CD14-positive monocyte (primary cell): ENCODE measurements at regions not wholly inside any gene's neighbourhood (a gene's known extent, or its start where the extent isn't known, plus 50 kb on each side); places are given as distances from the start of the nearest gene placed in this dataset.
A peak's percentile ranks its signal among the peaks of the same experiment; 100 is the strongest.

Experiments used
- DNase-seq, 3 donors: peaks; one replicate each; pipeline ENCODE4 v3.0.0-alpha.2; 2011 to 2022
- H2AFZ ChIP-seq: 2 replicates; pipeline ENCODE4 v1.6.0; 2012; ENCODE audit warnings: mild to moderate bottlenecking, low read depth, low read length, inconsistent platforms; ENCODE audit not compliant: insufficient read depth, poor library complexity, severe bottlenecking
- H3K27ac ChIP-seq, 2 donors: 1 replicate in 1 of 2; 2 replicates in 1 of 2; pipeline ENCODE4 v1.5.1; 2012 to 2013; ENCODE audit warnings: low read length in 2 of 2, control low read depth in 1 of 2, inconsistent platforms in 1 of 2, low read depth in 1 of 2, mild to moderate bottlenecking in 1 of 2
- H3K27me3 ChIP-seq, 2 donors: one replicate each; pipeline versions ENCODE4 v1.6.0 to v1.6.1; 2011 to 2013; ENCODE audit warnings: low read length in 2 of 2; ENCODE audit not compliant: control insufficient read depth in 2 of 2, insufficient read depth in 2 of 2
- H3K36me3 ChIP-seq, 2 donors: replicated peaks in 1 of 2; 1 replicate in 1 of 2; 2 replicates in 1 of 2; pipeline versions ENCODE4 v1.5.1 to v1.6.1; 2012 to 2013; ENCODE audit warnings: low read length in 2 of 2, control low read depth in 1 of 2, inconsistent platforms in 1 of 2, mild to moderate bottlenecking in 1 of 2; ENCODE audit not compliant: insufficient read depth in 2 of 2, control insufficient read depth in 1 of 2
- H3K4me1 ChIP-seq, 2 donors: 1 replicate in 1 of 2; 2 replicates in 1 of 2; pipeline versions ENCODE4 v1.5.1 to v1.6.1; 2012 to 2013; ENCODE audit warnings: low read length in 2 of 2, control low read depth in 1 of 2, inconsistent platforms in 1 of 2, mild to moderate bottlenecking in 1 of 2, moderate library complexity in 1 of 2; ENCODE audit not compliant: insufficient read depth in 2 of 2, control insufficient read depth in 1 of 2
- H3K4me2 ChIP-seq: replicated peaks from 2 replicates; pipeline ENCODE3; 2012; ENCODE audit warnings: low read length, moderate library complexity, mild to moderate bottlenecking; ENCODE audit not compliant: poor library complexity, severe bottlenecking; ENCODE audit errors: extremely low read depth
- H3K4me3 ChIP-seq, 3 experiments: fragments of 200-600 bp in 1 of 3; sonication (generic) in 1 of 3; replicated peaks in 1 of 3; 1 replicate in 2 of 3; 2 replicates in 1 of 3; pipeline ENCODE4 v1.5.1; 2011 to 2013; ENCODE audit warnings: low read length in 3 of 3, mild to moderate bottlenecking in 3 of 3, control low read depth in 2 of 3, low read depth in 2 of 3, inconsistent platforms in 1 of 3, moderate library complexity in 1 of 3
- H3K79me2 ChIP-seq: 2 replicates; pipeline ENCODE4 v1.6.0; 2012; ENCODE audit warnings: mild to moderate bottlenecking, control low read depth, inconsistent platforms, low read length, moderate library complexity; ENCODE audit not compliant: insufficient read depth
- H3K9ac ChIP-seq: 2 replicates; pipeline ENCODE4 v1.6.0; 2017; ENCODE audit warnings: low read length, mild to moderate bottlenecking; ENCODE audit not compliant: insufficient read depth, poor library complexity, severe bottlenecking
- H3K9me3 ChIP-seq, 2 donors: replicated peaks in 1 of 2; 1 replicate in 1 of 2; 2 replicates in 1 of 2; pipeline versions ENCODE4 v1.5.1 to v1.6.1; 2012 to 2013; ENCODE audit warnings: low read length in 2 of 2, control low read depth in 1 of 2; ENCODE audit not compliant: control insufficient read depth in 1 of 2, insufficient read depth in 1 of 2
- H4K20me1 ChIP-seq: 2 replicates; pipeline ENCODE4 v1.6.0; 2012; ENCODE audit warnings: mild to moderate bottlenecking, low read length, control low read depth, moderate library complexity; ENCODE audit not compliant: insufficient read depth
- H3K27ac Mint-ChIP-seq, 7 donors: one replicate each; pipeline ENCODE4 v1.8.0; 2020; ENCODE audit warnings: mild to moderate bottlenecking in 7 of 7, mixed read lengths in 7 of 7, moderate library complexity in 6 of 7, inconsistent platforms in 2 of 7
- H3K27me3 Mint-ChIP-seq, 3 donors: one replicate each; pipeline ENCODE4 v1.8.0; 2021 to 2022; ENCODE audit warnings: low read depth in 3 of 3, mild to moderate bottlenecking in 3 of 3, mixed read lengths in 3 of 3, moderate library complexity in 3 of 3, inconsistent platforms in 1 of 3
- H3K36me3 Mint-ChIP-seq, 2 donors: one replicate each; pipeline ENCODE4 v1.8.0; 2020; ENCODE audit warnings: mixed read lengths in 2 of 2, inconsistent platforms in 1 of 2, mild to moderate bottlenecking in 1 of 2
- H3K4me1 Mint-ChIP-seq: one replicate; pipeline ENCODE4 v1.8.0; 2020; ENCODE audit warnings: mild to moderate bottlenecking, mixed read lengths
- H3K4me3 Mint-ChIP-seq, 2 donors: one replicate each; pipeline ENCODE4 v1.8.0; 2020; ENCODE audit warnings: mild to moderate bottlenecking in 2 of 2, mixed read lengths in 2 of 2, moderate library complexity in 1 of 2
- H3K9me3 Mint-ChIP-seq, 7 donors: one replicate each; pipeline ENCODE4 v1.8.0; 2020 to 2022; ENCODE audit warnings: mixed read lengths in 7 of 7, mild to moderate bottlenecking in 6 of 7, moderate library complexity in 6 of 7, inconsistent platforms in 2 of 7
- WGBS: methylation state at CpG from one replicate; pipeline ENCODE4 v1.1.5; 2013; ENCODE audit warnings: missing lambda C conversion rate; ENCODE audit not compliant: insufficient coverage; 5-methylcytosine and 5-hydroxymethylcytosine counted together
- intact Hi-C, 2 donors: fragments of 100-400 bp; cut with micrococcal nuclease; formaldehyde crosslinking; loops; one replicate each; pipeline versions ENCODE4 v1.15.0 to v1.15.1; 2023
- TF ChIP-seq, protein P1 (sequence below): fragments of 200-600 bp; IDR thresholded peaks from one replicate; pipeline ENCODE4 v1.8.0; 2022; ENCODE audit warnings: antibody characterized with exemption, mild to moderate bottlenecking

DNA sequence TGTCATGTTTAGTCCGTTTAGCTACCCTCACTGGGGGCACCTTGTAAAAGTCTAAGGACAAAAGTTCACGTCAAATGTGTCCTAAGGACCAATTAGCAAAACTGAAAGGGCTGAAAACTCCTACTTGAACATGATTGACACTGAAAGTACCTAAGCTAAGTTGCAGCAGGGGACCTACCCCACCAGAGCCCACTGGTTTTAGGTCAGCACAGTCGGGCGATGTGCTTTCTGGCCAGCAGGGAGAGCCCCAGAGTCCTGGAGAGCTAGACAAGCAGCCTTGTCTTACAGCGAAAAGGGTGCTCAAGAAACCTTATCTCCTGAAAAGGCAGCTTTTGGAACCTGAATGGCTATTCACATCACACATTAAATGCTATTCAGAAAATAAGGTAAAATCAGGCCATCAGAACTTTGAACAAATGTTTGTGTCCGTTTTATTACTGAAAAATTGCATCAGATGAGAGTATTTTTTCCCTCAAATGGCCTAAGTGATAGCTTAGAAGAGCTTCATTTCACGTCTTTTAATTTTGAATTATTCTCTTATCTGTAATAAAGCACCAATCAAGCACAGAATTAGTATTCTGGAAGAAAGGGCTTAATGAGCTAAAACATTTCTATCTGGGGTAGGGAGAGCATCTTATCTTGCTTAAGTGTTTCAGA, 52.2 kb upstream of the MKI67 start:
- Histone ChIP-seq H3K9me3 (peaks cover 8 to 13% of the 10 kb centered on the region in 2 donors), H4K20me1 (no peaks in the 10 kb centered on the region), H3K36me3 (no peaks in the 10 kb centered on the region), H3K9ac (no peak overlapping the region), H3K4me1 (peaks cover 0 to 5% of the 10 kb centered on the region in 2 donors), H3K4me3 (no peak overlapping the region), H3K79me2 (no peaks in the 10 kb centered on the region), H3K27ac (no peak overlapping the region), H2AFZ (no peak overlapping the region), H3K4me2 (no peak overlapping the region), H3K27me3 (no peaks in the 10 kb centered on the region)
- peaks cover 0 to 13% (median 4%) of the 10 kb centered on the region in 3 donors for H3K27me3 Mint-ChIP-seq
- H3K4me1 Mint-ChIP-seq = peaks cover 8% of the 10 kb centered on the region
- WGBS = 47% methylated on average over 4 of the region's 7 CpGs
- peak in 1 of 3 donors; percentile 10 for DNase-seq
- H3K9me3 Mint-ChIP-seq = peaks cover 13 to 24% (median 23%) of the 10 kb centered on the region in 7 donors
- no peak overlapping the region for H3K27ac Mint-ChIP-seq
- peaks cover 0 to 6% of the 10 kb centered on the region in 2 donors for H3K36me3 Mint-ChIP-seq
- intact Hi-C loops = no loop called here
- TF ChIP-seq, protein P1, sequence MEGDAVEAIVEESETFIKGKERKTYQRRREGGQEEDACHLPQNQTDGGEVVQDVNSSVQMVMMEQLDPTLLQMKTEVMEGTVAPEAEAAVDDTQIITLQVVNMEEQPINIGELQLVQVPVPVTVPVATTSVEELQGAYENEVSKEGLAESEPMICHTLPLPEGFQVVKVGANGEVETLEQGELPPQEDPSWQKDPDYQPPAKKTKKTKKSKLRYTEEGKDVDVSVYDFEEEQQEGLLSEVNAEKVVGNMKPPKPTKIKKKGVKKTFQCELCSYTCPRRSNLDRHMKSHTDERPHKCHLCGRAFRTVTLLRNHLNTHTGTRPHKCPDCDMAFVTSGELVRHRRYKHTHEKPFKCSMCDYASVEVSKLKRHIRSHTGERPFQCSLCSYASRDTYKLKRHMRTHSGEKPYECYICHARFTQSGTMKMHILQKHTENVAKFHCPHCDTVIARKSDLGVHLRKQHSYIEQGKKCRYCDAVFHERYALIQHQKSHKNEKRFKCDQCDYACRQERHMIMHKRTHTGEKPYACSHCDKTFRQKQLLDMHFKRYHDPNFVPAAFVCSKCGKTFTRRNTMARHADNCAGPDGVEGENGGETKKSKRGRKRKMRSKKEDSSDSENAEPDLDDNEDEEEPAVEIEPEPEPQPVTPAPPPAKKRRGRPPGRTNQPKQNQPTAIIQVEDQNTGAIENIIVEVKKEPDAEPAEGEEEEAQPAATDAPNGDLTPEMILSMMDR = peak; percentile 66
- no peak overlapping the region for H3K4me3 Mint-ChIP-seq

DNA sequence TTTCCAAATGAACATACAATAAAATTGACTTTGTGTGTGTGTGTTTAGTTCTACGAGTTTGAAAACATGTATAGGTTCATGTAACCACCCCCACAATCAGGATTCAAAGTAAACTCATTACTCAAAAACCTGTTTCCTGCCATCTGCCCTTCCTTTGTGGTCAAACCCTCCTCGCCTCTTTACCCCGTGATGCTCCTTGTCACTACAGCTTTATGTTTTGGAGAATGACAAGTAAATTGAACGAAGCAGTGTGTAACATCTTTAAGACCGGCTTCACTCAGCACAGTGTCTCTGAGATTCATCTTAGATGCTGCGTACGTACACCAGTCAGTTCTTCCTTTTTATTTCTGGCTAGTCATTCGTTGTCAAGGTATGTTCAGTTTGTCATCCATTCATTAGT, 54.6 kb upstream of the MKI67 start:
- Histone ChIP-seq H4K20me1 (no peaks in the 10 kb centered on the region), H2AFZ (no peak overlapping the region), H3K4me1 (peaks cover 0 to 5% of the 10 kb centered on the region in 2 donors), H3K36me3 (no peaks in the 10 kb centered on the region), H3K9me3 (peaks cover 4 to 7% of the 10 kb centered on the region in 2 donors), H3K4me3 (no peak overlapping the region), H3K4me2 (no peak overlapping the region), H3K27me3 (no peaks in the 10 kb centered on the region), H3K9ac (no peak overlapping the region), H3K79me2 (no peaks in the 10 kb centered on the region), H3K27ac (no peak overlapping the region)
- Mint-ChIP-seq H3K4me3 (peak overlapping the region in 1 of 2 donors; percentile 17), H3K36me3 (no peaks in the 10 kb centered on the region), H3K27me3 (peaks cover 2 to 8% (median 4%) of the 10 kb centered on the region in 3 donors), H3K4me1 (peaks cover 8% of the 10 kb centered on the region), H3K27ac (peak overlapping the region in 1 of 7 donors; percentile 57), H3K9me3 (peaks cover 0 to 11% (median 8%) of the 10 kb centered on the region in 7 donors)
- WGBS = 0% methylated on average over 4 of the region's 8 CpGs
- intact Hi-C loops = no loop called here
- TF ChIP-seq, protein P1 = no peak
- DNase-seq = no peak
